Forelimb muscle (tissue), 1 donor: ENCODE measurements at regions not wholly inside any gene's neighbourhood (a gene's known extent, or its start where the extent isn't known, plus 50 kb on each side); places are given as distances from the start of the nearest gene placed in this dataset.

Source experiments
- DNase-seq: peaks from one replicate; pipeline ENCODE4 v3.0.0-alpha.2; 2013; ENCODE audit warnings: low read depth

DNA sequence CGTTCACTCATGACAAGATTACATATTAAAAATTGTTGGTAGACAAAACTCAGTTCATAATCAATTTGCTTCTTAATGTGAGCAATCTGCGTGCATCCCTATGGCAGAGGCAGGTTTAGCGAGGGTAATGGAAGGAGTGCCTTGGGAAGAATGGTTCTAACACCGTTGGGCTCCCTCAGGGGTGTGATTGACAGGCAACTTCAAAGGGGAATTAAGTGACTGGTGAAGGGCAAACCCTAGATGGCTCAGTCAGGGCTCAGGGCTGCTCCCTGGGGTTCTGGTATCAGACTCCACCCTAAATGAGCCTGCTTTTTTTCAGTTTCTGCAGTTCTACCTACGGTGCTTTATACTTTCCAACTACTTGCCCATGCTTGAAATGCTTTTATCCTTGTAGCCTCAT, 419.5 kb upstream of the CELF4 start:
- no peak for DNase-seq

DNA sequence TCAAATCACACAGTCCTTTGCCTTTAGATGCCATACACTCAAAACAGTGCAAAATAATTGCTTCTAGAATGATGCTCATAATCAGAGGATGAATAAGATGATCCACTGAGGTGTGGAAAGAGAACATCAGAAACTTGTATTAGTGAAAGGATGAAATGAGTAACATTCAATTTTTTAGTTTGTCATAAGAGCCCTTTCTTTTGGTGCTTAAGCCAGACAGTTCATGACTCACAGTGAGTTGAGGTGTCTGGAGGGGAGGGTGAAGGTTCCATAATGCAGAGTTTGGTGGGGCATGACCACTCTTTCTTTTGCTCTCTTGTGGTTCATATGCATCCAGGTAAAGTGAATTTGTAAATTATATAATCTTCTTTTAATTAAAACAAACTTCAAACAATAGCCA, 415.0 kb upstream of the CELF4 start:
- no peak for DNase-seq

DNA sequence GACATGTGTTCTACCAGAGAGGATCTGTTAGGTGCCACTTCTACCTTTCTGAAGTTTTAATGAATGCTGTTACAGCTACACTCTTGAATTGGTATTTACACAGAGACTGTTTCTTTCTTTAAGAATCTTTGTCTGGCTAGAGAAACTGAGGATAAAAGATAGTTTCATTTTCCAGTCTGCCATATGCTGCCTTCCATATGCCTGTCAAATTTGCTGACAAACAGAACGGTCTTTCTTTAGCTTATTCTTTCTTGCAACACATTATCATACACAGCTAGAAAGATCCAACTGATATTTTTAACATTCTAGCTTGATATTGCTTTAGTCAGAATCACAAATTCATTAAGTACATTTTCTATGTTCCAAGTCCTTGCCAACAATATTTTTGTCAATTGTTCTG, 409.8 kb upstream of the CELF4 start:
- no peak for DNase-seq

DNA sequence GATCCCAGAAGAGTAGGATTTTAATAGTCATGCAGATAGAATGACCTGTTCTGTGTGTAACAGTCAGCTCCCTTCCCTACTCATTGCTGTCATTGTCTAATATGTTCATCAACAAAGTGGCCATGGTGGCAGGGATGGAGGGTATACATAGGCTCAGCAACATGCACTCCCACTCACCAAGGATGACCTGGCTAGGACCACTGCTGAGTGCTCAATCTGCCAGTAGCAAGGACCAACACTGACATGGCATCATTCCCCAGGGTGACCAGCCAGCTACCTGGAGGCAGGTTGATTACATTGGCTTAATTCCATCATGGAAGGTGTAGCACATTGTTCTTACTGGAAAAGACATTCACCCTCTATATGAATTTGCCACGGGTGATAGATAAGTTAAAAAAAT, 401.7 kb upstream of the CELF4 start:
- no peak for DNase-seq

DNA sequence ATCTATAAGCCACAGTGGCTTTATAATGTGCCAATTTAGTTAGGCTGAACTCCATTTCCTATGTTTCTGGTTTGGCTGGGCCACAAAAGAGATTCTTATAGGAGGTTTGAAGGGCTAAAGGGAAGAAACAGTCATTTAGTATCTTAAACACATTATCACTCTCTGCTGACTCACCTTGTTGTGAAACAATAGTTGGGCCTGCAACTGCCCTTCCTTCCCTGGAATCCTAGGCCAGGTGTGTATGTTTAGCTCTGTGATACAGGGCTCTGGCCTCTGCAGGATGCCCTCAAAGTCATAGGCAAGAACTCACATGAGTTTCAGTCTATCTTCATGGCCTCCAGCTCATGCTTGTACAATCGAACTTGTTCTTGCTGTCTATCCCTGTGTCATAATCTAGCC, 400.0 kb upstream of the CELF4 start:
- DNase-seq: no peak

DNA sequence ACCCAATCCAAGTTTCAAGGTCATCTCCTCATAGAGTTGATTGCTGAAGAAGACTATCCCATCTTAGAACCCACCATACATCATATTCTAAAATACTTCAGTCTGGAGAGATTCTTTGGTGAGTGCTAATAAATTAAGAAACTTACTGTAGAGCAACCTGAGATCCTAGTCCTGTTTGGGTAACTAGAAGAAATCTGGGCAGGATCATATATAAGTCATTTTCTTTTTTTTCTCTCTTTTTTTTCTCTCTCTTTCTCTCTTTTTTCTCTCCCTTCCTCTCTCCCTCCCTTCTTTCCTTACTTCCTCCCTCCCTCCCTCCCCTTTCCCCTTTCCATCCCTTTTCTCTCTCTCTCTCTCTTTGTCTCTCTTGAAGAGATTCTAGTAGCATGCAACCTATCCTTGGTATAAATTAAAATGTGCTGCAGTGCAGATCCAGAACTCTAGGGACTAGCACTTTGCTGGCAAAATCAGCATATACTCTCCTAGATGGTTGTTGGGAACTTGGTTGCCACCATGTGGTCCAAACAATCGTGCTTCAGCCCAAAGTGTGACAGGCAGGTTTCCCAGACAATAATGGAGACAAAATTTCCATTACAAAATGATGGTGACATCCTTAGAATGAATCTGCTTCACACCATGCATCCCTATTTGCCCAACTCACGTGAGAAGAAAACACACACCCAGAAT, 399.4 kb upstream of the CELF4 start:
- DNase-seq: no peak

DNA sequence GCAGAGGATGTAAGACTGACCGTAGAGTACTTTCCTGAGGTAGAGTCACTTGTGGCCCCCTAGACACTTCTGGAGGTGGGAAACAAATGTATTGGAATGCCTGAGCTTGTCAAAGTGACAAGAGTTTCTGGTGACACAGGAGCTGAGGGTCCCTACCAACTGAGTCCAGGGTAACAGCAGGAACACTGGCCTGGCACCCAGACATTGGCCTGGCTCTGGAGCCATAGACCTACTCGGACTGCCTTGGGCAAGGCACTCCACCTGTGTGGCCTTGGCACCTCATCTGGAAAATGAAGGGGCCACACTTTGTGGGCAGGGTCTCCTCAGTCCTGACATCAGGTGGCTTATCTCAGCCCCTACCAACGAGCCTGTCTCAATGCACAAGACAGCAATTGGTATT, 398.2 kb upstream of the CELF4 start:
- no peak for DNase-seq

DNA sequence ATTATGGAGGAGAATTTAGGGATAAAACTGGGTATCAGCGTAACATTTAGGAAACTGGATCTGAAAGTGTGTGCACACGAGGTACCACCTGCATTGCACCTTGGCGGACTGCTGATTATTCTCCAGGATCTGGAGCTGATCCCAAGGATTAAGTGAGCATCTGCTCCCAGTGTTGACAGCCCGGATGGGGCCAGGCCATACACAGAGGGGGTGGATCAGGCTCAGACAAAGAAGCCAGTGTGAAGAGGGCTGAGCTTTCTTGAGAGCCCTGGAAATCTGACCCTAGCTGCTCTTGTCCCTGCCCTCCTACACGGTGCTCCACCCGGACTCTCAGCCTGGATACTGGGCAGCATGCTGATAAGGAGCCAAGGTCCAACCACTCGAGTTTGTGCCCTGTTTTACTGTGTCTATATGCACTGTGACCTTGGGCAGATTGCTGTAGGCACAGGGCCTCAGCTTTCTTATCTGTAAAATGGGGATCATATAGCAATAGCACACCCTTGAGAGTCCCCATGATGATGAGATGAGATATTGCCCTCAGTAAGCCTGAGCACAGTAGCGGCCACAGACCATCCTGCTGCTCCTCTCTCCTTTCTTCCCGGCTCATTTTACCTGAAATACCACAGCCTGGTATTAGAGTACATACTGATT, 396.8 kb upstream of the CELF4 start:
- no peak for DNase-seq

DNA sequence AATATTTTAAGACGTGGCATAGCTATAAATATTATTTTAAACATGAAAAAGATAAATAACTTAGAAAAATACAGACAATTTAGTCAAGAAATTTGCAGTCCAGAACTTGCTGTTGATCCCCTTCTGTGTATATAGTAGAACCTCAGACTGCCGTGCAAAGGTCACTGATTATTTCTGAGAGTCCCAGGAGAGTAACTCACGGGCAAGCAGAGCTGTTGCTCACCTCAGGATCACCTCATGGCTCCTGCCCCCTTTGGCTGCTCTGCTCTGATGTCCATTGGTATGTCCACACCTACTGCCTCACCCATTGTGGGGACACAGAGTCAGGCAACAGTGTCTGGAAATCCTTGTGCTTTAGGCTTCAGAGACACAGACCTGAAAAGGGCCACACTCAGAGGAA, 392.9 kb upstream of the CELF4 start:
- DNase-seq: no peak

DNA sequence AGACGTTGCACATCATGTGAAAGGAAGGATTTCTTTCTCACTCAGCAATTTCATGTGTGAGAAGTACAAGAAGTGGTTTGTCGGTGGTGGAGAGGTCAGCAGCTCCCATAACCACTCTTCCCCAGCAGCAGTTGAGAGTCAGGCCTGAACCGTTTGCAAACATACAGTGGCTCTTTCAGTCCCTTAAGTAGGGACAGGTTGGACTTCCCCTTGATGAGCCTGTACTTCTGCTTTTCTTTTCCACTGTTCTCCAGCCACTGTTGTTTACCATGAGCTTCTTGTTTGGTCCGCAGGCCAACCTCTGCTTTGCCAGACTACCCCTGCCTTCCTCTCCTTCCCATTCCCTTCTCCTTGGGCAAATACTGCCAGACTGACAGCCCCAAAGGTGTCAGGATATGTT, 391.3 kb upstream of the CELF4 start:
- no peak for DNase-seq

DNA sequence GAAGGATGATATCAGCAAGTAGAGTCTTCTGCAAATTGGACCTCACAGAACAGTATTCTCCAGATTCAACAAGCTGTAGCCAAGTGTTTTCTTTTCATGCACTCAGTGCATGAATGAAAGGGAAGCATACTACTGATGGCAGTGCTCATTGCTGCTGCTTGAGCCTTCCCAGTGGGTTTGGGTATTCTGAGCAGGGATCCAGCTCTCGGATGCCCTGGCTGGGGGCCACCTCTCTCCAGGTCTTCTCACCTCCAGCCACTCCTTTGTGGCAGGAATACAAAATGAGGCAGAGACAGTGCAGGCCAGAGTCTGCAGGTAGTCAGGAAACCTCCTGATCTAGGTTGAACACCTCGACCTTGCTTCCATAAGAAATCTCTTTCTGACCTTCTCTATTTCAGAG, 390.4 kb upstream of the CELF4 start:
- DNase-seq: no peak

DNA sequence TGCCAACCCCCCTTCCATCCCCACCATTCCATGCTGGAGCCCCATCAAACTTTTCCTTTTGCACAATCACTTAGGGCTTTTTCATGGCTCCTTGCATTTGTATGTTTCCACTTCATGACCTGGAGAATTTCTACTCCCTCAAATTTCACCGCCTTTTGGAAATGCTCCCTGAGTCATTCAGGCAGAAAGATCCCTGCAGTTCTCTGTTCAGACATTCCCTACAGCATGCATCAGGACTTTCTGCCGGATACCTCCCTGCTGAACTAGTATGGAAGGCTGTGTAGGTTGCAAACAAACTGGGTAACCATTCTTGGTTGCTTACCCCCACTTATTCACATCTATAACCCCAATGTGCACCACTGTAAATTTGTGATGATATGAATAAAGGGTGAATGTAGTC, 389.6 kb upstream of the CELF4 start:
- no peak for DNase-seq

DNA sequence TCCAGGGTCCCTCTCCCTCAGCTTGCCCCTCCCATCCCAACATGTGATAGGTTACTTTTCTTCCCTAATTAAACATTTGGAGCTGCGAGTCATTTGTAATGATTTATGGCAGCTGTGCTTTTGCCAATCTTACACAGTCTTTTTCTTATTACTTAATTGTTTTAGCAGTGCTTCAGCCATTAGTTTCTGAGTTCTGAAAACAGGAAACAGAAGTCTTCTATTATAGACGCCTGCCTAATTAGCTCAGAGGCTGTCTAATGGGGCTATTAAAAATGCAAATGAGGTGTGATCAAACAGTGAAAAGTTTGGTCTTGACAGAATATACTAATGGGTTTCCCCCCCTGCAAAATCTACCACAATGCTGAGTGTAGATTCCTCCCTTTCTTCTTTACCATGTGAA, 388.3 kb upstream of the CELF4 start:
- no peak for DNase-seq

DNA sequence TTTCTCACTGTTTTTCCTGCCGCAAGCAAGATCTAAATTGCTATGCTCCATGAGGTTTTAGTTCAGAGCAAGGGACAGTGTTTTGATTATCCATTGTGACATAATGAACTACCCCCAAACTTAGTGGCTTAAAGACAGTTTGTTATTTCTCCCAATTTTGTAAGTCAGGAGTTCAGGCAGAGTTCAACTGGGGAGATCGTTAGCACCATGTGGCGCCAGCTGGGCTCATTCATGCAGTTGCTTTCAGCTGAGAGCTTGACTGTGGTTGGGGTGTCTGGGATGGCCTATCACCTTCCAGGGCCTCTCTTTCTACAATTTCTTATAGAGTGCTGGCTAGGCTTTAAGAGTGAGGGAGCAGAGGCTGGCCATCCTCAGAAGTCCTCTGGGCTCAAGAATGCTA, 382.9 kb upstream of the CELF4 start:
- no peak for DNase-seq

DNA sequence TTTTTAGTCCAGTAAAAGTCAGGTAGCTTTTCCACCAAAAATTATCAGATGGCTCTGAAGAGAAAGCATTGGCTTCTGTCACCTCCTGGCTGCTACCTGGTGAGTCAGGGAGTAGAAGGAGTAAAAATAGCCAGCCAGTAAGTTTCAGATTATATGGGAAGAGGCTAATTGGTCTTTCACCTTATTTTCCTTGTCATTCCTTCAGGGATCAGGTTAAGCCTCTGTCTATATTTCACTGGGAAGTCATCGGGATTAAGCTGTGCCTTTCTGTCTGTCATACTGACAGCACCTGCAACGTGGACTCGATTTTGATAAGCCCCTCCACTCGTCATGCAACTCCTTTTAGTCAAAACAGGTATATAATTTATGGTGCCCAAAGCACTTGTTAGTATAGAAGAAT, 380.7 kb upstream of the CELF4 start:
- no peak for DNase-seq

DNA sequence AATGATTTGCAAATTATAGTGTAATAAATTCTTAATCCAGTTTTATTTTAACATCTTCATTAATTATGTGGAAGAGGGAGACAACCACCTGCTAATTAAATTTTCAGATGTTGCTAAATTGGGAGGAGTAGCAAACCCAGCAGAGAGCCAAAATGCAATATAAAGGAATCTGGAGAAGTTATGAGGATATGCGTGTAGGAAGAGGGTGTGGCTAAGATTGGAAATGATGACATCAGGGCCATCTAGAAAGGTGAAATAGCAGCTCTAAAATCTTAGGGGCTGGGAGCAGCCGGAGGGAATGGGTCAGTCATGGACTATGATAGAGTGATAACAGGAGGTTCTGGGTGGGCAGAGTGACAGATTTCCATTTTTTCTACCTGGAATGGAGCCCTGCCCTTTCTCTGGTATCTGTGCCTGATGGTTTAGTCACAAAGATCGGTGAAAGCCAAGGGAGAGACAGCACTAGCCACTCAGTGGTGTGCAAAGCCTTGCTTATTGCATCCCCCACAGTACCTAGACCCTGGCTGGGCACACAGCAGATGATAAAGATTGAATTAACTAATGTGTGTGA, 379.2 kb upstream of the CELF4 start:
- DNase-seq: no peak

DNA sequence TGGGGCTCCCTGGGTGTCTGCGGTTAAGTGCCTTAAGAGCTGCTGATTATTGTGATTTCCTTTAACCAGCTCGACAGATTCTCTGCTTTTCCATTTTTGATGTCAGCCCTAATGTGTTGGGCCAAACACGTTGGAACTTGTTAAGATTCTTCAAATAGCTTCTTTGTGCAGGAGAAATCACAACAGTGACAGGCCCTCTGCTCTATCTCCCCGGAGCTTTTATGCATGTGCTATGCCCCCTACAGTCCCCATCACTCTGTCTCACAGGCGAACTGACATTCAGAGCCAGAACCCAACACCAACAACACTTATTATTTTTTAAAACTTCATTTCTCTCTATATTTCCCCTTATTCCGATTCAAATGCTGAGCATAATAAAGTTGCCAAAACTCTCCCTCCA, 371.7 kb upstream of the CELF4 start:
- DNase-seq: no peak

DNA sequence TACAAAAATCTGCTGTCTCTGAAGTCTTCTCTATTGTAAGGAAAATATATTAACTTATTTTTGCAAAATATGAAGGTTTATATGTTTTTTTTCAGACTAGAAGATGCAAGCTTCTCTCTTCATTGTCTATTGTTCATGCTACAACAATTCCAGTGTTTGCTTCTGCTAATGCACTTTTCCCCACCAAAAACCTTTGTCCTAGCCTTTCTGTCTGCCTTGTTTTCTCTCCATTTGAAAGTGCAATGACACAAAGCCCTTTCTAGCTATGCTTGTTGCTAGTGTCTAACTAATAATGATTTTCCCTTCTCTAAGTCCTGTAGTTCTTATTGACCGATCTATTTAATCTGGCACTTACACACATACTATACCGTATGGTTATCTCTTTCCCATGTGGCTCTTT, 369.5 kb upstream of the CELF4 start:
- no peak for DNase-seq

DNA sequence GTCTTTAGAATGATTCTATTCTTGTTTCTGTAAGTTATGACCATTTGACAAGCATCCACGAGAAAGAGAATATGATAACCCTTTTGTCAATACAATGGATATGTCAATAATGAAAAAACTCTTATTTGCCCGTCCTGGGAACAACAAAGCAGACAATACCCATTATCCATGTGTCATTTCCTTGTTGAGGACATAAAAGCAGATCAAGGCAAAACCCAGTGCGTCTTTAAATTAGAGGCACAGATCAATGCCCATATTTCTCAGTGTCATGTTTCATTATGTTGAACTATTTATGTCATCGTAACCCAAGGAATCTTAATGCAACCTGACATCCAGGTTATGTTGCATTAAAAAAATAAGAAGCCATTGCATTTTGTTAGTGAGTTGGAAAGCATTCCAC, 365.0 kb upstream of the CELF4 start:
- no peak for DNase-seq

DNA sequence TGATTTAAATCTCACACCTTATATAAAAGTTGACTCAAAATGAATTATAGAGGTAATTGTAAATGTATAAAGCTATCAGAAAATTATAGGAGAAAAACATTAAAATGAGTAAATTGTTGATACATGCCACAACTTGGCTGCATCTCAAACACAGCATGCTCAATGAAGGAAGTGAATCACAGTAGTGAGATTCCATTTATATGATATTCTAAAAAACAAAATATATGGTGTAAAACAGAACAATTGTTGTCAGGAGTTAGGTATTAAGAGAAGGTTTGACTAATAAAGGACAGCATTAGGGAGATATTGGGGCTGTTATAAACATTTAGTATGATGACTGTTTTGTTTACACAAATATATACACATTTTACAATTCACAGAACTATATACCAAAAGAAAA, 356.6 kb upstream of the CELF4 start:
- no peak for DNase-seq

DNA sequence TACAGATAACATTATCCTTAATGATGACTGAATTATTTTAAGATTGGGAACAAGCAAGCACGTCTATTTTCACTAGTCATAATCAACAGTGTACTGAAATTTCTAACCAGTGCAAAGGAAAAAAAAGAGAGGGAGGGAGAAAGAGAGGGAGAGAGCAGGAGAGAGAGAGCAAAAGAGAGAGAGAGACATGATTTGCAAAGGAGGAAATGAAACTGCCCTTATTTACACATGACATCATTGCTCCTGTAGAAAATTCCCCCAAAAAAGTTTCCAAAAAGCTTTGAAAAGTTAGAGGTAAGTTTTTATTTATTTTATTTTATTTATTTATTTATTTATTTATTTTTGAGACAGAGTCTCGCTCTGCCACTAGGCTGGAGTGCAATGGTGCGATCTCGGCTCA, 355.3 kb upstream of the CELF4 start:
- DNase-seq: no peak

DNA sequence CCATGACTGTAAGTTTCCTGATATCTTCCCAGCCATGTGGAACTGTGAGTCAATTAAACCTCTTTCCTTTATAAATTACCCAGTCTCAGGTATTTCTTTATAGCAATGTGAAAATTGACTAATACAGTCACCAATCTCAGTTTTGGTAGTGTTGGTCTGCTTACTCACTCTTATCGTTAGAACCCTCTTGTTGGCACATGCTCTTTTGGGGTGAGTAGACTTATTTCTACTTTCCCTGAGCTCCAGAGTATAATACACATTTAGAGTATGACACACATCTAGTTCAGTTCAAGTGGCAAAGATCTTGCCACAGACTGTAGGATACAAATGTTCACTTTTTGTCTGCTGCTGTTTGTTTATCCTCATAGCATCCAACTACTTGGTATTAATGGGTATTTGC, 347.5 kb upstream of the CELF4 start:
- no peak for DNase-seq

DNA sequence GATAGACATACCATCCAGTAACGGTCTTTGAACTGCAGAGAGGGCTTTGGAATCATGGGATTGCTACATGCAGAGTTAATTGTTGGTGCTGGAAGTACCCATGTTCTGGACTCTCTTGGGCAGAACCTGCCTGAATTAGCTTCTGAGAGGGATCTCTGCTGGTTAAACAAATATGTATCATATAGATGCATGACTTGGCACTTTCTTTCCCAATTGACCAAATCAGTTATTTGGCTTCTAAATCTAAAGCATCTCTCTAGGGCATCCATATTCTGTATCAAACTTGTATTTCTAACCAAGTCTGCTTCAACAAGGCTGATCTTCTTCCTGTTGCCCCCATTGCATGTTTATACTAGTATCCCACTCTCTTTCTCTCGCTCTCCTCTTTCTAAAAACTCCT, 336.7 kb upstream of the CELF4 start:
- DNase-seq: no peak

DNA sequence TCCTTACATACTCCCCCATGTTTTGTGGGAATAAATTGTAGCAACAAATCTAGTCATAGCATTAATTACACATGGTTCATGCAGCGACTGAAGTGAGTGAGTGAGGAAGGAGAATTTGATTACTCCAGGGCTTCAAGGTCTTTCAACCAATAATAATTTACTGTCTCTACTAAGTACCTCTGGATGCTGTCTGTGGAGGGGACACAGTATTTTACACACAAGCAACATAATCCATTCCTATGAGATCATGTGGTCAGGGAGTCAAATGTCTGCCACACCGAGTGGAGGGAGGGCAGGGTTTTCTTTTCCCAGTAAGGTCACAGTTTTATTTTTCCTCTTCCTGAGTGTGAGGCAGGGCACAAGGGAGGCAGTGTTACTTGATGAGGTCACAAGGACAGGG, 334.7 kb upstream of the CELF4 start:
- DNase-seq: no peak
